Uterus (tissue), 2 donors: ENCODE measurements at regions not wholly inside any gene's neighbourhood (a gene's known extent, or its start where the extent isn't known, plus 50 kb on each side); places are given as distances from the start of the nearest gene placed in this dataset.

Source experiments
- CTCF ChIP-seq, 4 experiments: fragments of 200-600 bp in 2 of 4; fragments of 450-650 bp in 2 of 4; sonication (generic) in 2 of 4; IDR thresholded peaks; one replicate each; pipeline ENCODE4 v1.5.1; 2016 to 2019; ENCODE audit warnings: antibody characterized with exemption in 4 of 4, mild to moderate bottlenecking in 2 of 4, moderate library complexity in 1 of 4
- POLR2A ChIP-seq, 2 donors: fragments of 450-650 bp; IDR thresholded peaks; one replicate each; pipeline ENCODE4 v1.6.1; 2016; ENCODE audit warnings: antibody characterized with exemption in 2 of 2, mild to moderate bottlenecking in 1 of 2, moderate library complexity in 1 of 2

GRCh38 chr4:14924812-14925344 lies 77.4 kb upstream of the CPEB2 start:
- no peak for TF ChIP-seq POLR2A (IDR thresholded peaks at IDR 0.05)
- no peak for TF ChIP-seq CTCF (IDR thresholded peaks at IDR 0.05)
